CD4-positive, CD25-positive, alpha-beta regulatory T cell (primary cell): ENCODE measurements at regions not wholly inside any gene's neighbourhood (a gene's known extent, or its start where the extent isn't known, plus 50 kb on each side); places are given as distances from the start of the nearest gene placed in this dataset.

Source experiments
- ATAC-seq, 2 donors: fragments of 150-1000 bp; cut with Tn5 transposase; one replicate each; pipeline ENCODE4 v1.10.0; 2021; ENCODE audit warnings: low read depth in 2 of 2, moderate number of reproducible peaks in 2 of 2, moderate library complexity in 1 of 2
- DNase-seq, 3 donors: peaks; one replicate each; pipeline versions ENCODE4 v3.0.0 to v3.0.0-alpha.2; 2012 to 2022; ENCODE audit warnings: mixed read lengths in 1 of 3
- H3K27ac ChIP-seq: one replicate; pipeline ENCODE4 v1.7.0; 2013; ENCODE audit warnings: mild to moderate bottlenecking, low read length; ENCODE audit not compliant: insufficient read depth, poor library complexity, severe bottlenecking
- H3K27me3 ChIP-seq: one replicate; pipeline ENCODE4 v1.7.0; 2013; ENCODE audit warnings: low read length; ENCODE audit not compliant: control insufficient read depth, insufficient read depth
- H3K36me3 ChIP-seq: one replicate; pipeline ENCODE4 v1.7.0; 2013; ENCODE audit warnings: mild to moderate bottlenecking, low read length, moderate library complexity; ENCODE audit not compliant: control insufficient read depth, insufficient read depth
- H3K4me1 ChIP-seq: 2 replicates; pipeline ENCODE4 v1.7.0; 2013; ENCODE audit warnings: mild to moderate bottlenecking, low read length; ENCODE audit not compliant: insufficient read depth, control insufficient read depth, poor library complexity, severe bottlenecking
- H3K4me3 ChIP-seq: one replicate; pipeline ENCODE4 v1.7.0; 2013; ENCODE audit warnings: low read depth, mild to moderate bottlenecking, low read length, moderate library complexity
- H3K9me3 ChIP-seq, 2 experiments: 1 replicate in 1 of 2; 2 replicates in 1 of 2; pipeline ENCODE4 v1.7.0; 2013; ENCODE audit warnings: low read length in 2 of 2, mild to moderate bottlenecking in 1 of 2, moderate library complexity in 1 of 2; ENCODE audit not compliant: control insufficient read depth in 2 of 2
- H3K27ac Mint-ChIP-seq, 3 donors: one replicate each; pipeline ENCODE4 v1.8.0; 2020 to 2022; ENCODE audit warnings: mild to moderate bottlenecking in 3 of 3, mixed read lengths in 3 of 3, moderate library complexity in 2 of 3
- H3K27me3 Mint-ChIP-seq: one replicate; pipeline ENCODE4 v1.8.0; 2022; ENCODE audit warnings: mild to moderate bottlenecking, mixed read lengths
- H3K36me3 Mint-ChIP-seq: one replicate; pipeline ENCODE4 v1.8.0; 2020; ENCODE audit warnings: mixed read lengths
- H3K4me1 Mint-ChIP-seq, 4 donors: one replicate each; pipeline ENCODE4 v1.8.0; 2020 to 2022; ENCODE audit warnings: mixed read lengths in 4 of 4, mild to moderate bottlenecking in 1 of 4
- H3K4me3 Mint-ChIP-seq, 4 donors: one replicate each; pipeline ENCODE4 v1.8.0; 2020 to 2022; ENCODE audit warnings: mild to moderate bottlenecking in 4 of 4, mixed read lengths in 4 of 4, moderate library complexity in 3 of 4
- H3K9me3 Mint-ChIP-seq, 7 donors: one replicate each; pipeline ENCODE4 v1.8.0; 2020 to 2022; ENCODE audit warnings: mixed read lengths in 7 of 7, mild to moderate bottlenecking in 3 of 7, moderate library complexity in 2 of 7

- H3K9me3 ChIP-seq, result no peaks in the 10 kb centered on the region
- H3K4me3 ChIP-seq, result no peak overlapping the region
- H3K27ac Mint-ChIP-seq, result no peak overlapping the region
- DNase-seq, result no peak
- no peaks in the 10 kb centered on the region for H3K36me3 Mint-ChIP-seq
- no peak overlapping the region for H3K4me3 Mint-ChIP-seq
- no peak overlapping the region for H3K27ac ChIP-seq
- H3K4me1 Mint-ChIP-seq, result peaks cover 0 to 2% (median 0%) of the 10 kb centered on the region in 4 donors
- H3K27me3 Mint-ChIP-seq, result no peaks in the 10 kb centered on the region
- no peaks in the 10 kb centered on the region for H3K36me3 ChIP-seq
- no peaks in the 10 kb centered on the region for H3K27me3 ChIP-seq
- no peaks in the 10 kb centered on the region for H3K4me1 ChIP-seq
- no peak for ATAC-seq
- peaks cover 0 to 9% (median 2%) of the 10 kb centered on the region in 7 donors for H3K9me3 Mint-ChIP-seq
These were observed 175.8 kb upstream of the GAS1 start for GRCh38 chr9:87122947-87123685.

- no peak for DNase-seq
These were observed 176.5 kb upstream of the GAS1 start for GRCh38 chr9:87123830-87124229.

DNA sequence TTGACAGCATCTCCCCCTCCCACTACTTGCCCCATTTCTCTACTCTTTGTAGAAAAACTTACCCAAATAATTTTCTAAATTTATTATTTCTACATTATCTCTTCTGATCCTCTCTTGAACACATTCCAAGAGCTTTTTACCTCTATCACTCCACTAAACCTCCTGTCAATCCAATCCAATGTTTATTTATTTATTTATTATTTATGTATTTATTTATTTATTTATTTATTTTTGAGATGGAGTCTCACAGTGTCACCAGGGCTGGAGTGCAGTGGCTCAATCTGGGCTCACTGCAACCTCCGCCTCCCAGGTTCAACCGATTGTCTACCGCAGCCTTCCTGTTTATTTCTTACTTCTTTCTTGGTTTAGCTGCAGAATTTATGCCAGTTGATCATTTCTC lies 178.5 kb upstream of the GAS1 start:
- H3K27me3 ChIP-seq, result no peaks in the 10 kb centered on the region
- no peaks in the 10 kb centered on the region for H3K4me1 ChIP-seq
- no peak overlapping the region for H3K27ac ChIP-seq
- Mint-ChIP-seq H3K4me3 (no peak overlapping the region), H3K36me3 (no peaks in the 10 kb centered on the region), H3K27me3 (peaks cover 5% of the 10 kb centered on the region), H3K27ac (no peak overlapping the region), H3K9me3 (peaks cover 0 to 9% (median 1%) of the 10 kb centered on the region in 7 donors), H3K4me1 (peaks cover 0 to 2% (median 0%) of the 10 kb centered on the region in 4 donors)
- no peaks in the 10 kb centered on the region for H3K36me3 ChIP-seq
- no peak overlapping the region for H3K4me3 ChIP-seq
- H3K9me3 ChIP-seq, result no peaks in the 10 kb centered on the region
- DNase-seq (no peak), ATAC-seq (no peak)

More at GRCh38 chr9:87123830-87124229, 176.5 kb upstream of the GAS1 start:
- H3K27me3 Mint-ChIP-seq, result peaks cover 1% of the 10 kb centered on the region
- Histone ChIP-seq H3K27ac (no peak overlapping the region), H3K36me3 (no peaks in the 10 kb centered on the region), H3K4me1 (no peaks in the 10 kb centered on the region), H3K9me3 (no peaks in the 10 kb centered on the region), H3K27me3 (no peaks in the 10 kb centered on the region), H3K4me3 (no peak overlapping the region)
- H3K4me3 Mint-ChIP-seq, result no peak overlapping the region
- no peak for ATAC-seq
- no peaks in the 10 kb centered on the region for H3K36me3 Mint-ChIP-seq
- H3K4me1 Mint-ChIP-seq, result peaks cover 0 to 2% (median 0%) of the 10 kb centered on the region in 4 donors
- no peak overlapping the region for H3K27ac Mint-ChIP-seq
- peaks cover 0 to 9% (median 3%) of the 10 kb centered on the region in 7 donors for H3K9me3 Mint-ChIP-seq

DNA sequence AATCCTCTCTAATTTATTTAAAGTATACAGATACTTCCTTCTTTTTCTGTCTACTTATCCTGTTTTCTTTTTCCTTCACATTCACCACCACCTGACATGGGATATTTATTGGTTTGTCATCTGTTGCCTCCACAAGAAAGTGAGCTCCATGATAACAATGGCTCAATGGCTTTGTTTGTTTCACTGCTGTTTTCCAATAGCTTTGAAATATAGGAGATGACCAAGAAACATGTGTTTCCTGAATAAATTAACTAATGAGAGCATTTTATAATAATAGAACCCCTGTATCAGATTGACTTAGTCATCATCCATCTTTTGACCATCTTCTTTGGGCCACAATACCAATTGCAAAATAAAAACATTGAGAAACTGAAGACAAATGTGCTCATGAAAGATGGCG lies 180.2 kb upstream of the GAS1 start:
- Histone ChIP-seq H3K27ac (no peak overlapping the region), H3K27me3 (no peaks in the 10 kb centered on the region), H3K4me1 (no peaks in the 10 kb centered on the region), H3K9me3 (no peaks in the 10 kb centered on the region), H3K4me3 (no peak overlapping the region), H3K36me3 (no peaks in the 10 kb centered on the region)
- no peak overlapping the region for H3K4me3 Mint-ChIP-seq
- DNase-seq (no peak), ATAC-seq (no peak)
- no peak overlapping the region for H3K27ac Mint-ChIP-seq
- no peaks in the 10 kb centered on the region for H3K36me3 Mint-ChIP-seq
- peaks cover 0 to 2% (median 0%) of the 10 kb centered on the region in 4 donors for H3K4me1 Mint-ChIP-seq
- H3K9me3 Mint-ChIP-seq, result peaks cover 0 to 12% (median 4%) of the 10 kb centered on the region in 7 donors
- peaks cover 5% of the 10 kb centered on the region for H3K27me3 Mint-ChIP-seq

DNA sequence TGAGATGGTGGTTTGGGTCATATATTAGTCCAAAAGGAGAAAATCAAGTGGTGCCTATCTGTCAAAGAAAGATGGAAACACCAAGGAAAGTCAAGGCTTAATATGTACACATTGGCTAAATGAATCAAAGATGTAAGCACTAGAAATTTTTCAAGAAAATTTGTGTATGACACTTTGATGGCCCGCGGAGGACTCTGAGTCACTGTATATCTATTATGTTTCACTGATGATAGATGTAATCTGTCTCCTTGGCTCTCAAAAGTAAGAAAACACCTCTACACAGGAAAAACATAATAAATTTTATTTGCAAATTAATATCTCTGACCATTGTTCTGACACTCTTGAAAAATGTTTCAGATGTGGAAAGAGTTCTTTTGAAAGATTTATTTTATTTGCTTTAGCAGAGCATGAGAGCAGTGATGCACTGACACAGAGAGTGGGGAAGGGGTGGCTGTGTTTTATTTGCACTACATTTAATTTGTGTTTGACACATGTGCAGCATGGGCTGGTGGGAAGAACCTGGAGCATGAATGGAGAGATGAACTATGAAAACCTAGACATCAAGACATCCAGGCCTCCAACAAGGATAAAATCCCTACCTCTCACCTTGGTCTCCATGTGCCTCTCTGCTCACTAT lies 180.8 kb upstream of the GAS1 start:
- no peak overlapping the region for H3K27ac Mint-ChIP-seq
- H3K4me3 Mint-ChIP-seq, result no peak overlapping the region
- Histone ChIP-seq H3K27ac (no peak overlapping the region), H3K4me3 (no peak overlapping the region), H3K36me3 (no peaks in the 10 kb centered on the region), H3K9me3 (no peaks in the 10 kb centered on the region), H3K27me3 (no peaks in the 10 kb centered on the region), H3K4me1 (no peaks in the 10 kb centered on the region)
- no peaks in the 10 kb centered on the region for H3K36me3 Mint-ChIP-seq
- peaks cover 0 to 12% (median 5%) of the 10 kb centered on the region in 7 donors for H3K9me3 Mint-ChIP-seq
- DNase-seq, result no peak
- H3K27me3 Mint-ChIP-seq, result peaks cover 5% of the 10 kb centered on the region
- H3K4me1 Mint-ChIP-seq, result peaks cover 0 to 2% (median 0%) of the 10 kb centered on the region in 4 donors
- ATAC-seq, result no peak

- Histone ChIP-seq H3K36me3 (no peaks in the 10 kb centered on the region), H3K27ac (no peak overlapping the region), H3K4me1 (no peaks in the 10 kb centered on the region), H3K4me3 (no peak overlapping the region), H3K27me3 (no peaks in the 10 kb centered on the region), H3K9me3 (no peaks in the 10 kb centered on the region)
- DNase-seq (no peak), ATAC-seq (no peak)
- Mint-ChIP-seq H3K27ac (no peak overlapping the region), H3K9me3 (peaks cover 0 to 15% (median 7%) of the 10 kb centered on the region in 7 donors), H3K4me3 (no peak overlapping the region), H3K36me3 (no peaks in the 10 kb centered on the region), H3K27me3 (peaks cover 5% of the 10 kb centered on the region), H3K4me1 (no peaks in the 10 kb centered on the region)
These were observed 181.7 kb upstream of the GAS1 start for GRCh38 chr9:87128844-87129493.

- Mint-ChIP-seq H3K36me3 (no peaks in the 10 kb centered on the region), H3K4me3 (no peak overlapping the region)
- no peak for DNase-seq
These were observed 187.8 kb upstream of the GAS1 start for GRCh38 chr9:87135074-87135473.

More at GRCh38 chr9:87135074-87135473, 187.8 kb upstream of the GAS1 start:
- H3K9me3 Mint-ChIP-seq, result peaks cover 0 to 7% (median 2%) of the 10 kb centered on the region in 7 donors
- Histone ChIP-seq H3K4me1 (no peaks in the 10 kb centered on the region), H3K27ac (no peak overlapping the region), H3K9me3 (no peaks in the 10 kb centered on the region), H3K36me3 (no peaks in the 10 kb centered on the region), H3K27me3 (no peaks in the 10 kb centered on the region), H3K4me3 (no peak overlapping the region)
- no peaks in the 10 kb centered on the region for H3K27me3 Mint-ChIP-seq
- no peak for ATAC-seq
- no peaks in the 10 kb centered on the region for H3K4me1 Mint-ChIP-seq
- no peak overlapping the region for H3K27ac Mint-ChIP-seq
